GM12874 (cell line): ENCODE measurements at regions not wholly inside any gene's neighbourhood (a gene's known extent, or its start where the extent isn't known, plus 50 kb on each side); places are given as distances from the start of the nearest gene placed in this dataset.

Source experiments
- CTCF ChIP-seq: IDR thresholded peaks from 2 replicates; pipeline ENCODE4 v1.5.1; 2011; ENCODE audit warnings: low read depth, mild to moderate bottlenecking, control low read depth, low read length, moderate library complexity; ENCODE audit not compliant: insufficient read depth

- TF ChIP-seq CTCF, result no peak
Observed at GRCh38 chr13:23985060-23985459, 87.8 kb upstream of the C1QTNF9B start.

- no peak for TF ChIP-seq CTCF
Observed at GRCh38 chr13:23985839-23986238, 88.5 kb upstream of the C1QTNF9B start.

GRCh38 chr13:23986619-23987018, 89.3 kb upstream of the C1QTNF9B start:
- TF ChIP-seq CTCF, result no peak

DNA sequence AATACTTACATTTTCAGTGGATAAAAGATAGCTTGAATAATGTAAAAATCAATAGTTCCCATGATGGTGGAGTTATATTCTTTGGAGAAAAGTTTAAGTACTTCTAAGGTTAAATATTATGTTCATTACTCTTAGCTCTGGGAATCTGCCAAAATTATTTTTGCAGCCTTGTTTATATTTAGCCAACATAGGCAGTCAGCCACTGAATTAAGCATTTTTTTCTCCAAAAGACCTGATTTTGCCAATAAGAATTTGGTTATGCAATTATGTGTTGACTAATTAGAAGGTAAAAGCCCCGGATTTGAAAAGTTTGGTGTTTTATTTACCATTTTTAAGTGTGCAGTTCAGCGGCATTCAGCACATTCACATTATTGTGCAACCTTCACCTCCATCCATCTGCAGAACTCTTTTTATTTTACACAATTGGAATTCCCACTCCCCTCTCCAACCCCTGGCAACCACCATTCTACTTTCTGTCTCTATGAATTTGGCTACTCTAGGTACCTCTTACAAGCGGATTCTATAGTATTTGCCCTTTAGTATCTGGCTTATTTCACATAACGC, 90.1 kb upstream of the C1QTNF9B start:
- TF ChIP-seq CTCF, result no peak

- TF ChIP-seq CTCF, result no peak
Observed at GRCh38 chr13:23988546-23989122, 91.3 kb upstream of the C1QTNF9B start.

DNA sequence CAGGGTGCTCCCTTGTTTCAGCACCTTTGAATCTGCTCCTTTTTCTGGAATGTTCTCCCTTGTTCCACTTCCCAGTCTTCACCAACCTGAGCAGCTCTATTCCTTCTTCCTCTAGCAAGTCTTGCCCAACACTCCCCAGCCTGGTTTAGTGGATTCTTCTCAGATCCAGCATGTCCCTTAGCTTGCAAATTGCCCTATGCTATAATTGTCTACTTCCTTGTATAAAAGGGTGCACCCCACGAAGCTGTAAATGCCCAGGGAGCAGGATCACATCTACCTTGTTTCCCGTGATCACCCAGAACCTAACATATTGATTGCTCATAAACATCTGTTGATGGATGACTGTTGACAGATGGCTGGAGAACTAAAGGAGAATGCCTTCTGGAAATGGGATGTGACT, 93.2 kb upstream of the C1QTNF9B start:
- no peak for TF ChIP-seq CTCF

DNA sequence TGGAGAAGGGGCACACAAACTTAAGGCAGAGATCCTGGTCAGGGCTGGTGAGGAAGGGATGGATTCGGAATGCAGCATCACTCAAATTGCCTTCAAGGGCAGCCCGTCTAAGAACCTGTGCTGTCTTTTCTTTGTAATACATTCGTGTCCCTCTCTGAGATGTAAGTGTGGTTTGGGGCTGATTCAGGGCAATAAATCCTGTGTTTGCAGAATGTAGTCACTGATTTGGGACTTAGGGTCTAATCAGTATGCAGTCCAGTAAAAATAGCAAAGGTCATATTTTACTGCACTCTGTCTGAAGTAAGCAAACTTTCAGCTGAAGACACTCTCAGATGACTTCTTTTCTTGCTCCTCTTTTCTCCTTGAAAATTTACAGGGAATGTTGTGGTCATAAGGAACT, 93.8 kb upstream of the C1QTNF9B start:
- TF ChIP-seq CTCF, result no peak
